ENCODE measurements at regions not wholly inside any gene's neighbourhood (a gene's known extent, or its start where the extent isn't known, plus 50 kb on each side); places are given as distances from the start of the nearest gene placed in this dataset.

- no peak for TF ChIP-seq CTCF (IDR thresholded peaks at IDR 0.05)
These were observed 61.0 kb downstream of the GTPBP8 start for GRCh38 chr3:113051787-113052186.

DNA sequence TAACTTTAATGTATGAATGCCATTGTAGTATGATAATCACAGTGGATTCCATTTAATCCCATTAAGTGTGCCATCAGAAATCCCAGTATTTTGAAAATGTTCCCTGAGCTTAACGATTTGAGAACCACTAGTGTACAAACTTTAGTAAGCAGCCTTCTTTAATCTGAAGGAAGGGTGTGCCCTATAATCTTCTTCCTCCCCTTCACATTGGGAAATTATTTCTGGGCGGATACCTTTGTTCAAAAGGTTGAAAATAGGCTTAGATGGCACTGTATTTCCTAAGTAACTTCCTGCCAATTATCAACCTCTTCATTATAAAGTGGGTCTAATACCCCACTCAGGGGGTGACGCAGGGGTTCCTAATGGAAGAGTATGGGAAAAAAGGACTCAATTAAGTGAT lies 62.4 kb downstream of the GTPBP8 start:
- no peak for TF ChIP-seq CTCF (IDR thresholded peaks at IDR 0.05)

DNA sequence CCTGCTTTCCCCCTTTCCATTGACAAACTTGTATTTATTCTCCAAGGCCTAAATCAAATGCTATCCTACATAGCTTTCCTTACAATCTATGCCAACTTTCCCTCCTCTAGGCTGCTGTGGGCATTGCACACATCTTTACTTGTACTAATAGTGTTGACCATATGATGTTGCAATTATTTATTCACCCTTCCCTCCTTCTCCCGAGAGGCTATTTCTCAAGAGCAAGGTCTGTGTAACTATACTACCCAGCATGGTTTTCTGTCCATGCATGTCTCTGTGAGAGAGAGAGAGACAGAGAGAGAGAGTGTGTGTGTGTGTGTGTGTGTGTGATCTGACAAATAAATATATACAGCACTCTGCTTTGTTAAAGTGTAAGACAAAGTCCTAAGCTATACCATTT lies 63.8 kb downstream of the GTPBP8 start:
- TF ChIP-seq CTCF (IDR thresholded peaks at IDR 0.05) = no peak

DNA sequence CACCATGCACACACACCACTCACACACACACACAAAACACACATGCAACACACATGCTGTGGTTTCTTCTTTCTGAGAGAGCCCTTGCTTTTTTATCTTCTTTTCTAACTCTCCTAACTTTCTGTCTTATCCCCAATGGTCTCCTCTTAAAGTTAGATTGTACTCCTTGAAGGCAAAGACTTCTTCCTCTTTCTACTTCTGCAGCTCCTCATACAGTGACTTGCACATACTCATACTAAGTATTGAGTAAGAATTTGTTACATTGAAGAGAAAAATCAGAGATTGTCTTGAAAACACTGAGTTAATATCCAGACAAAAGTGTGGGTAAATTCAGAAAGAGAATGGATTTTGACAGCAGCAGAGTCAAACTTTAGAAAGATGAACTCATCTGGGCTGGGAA lies 64.4 kb downstream of the GTPBP8 start:
- TF ChIP-seq CTCF (IDR thresholded peaks at IDR 0.05) = no peak

DNA sequence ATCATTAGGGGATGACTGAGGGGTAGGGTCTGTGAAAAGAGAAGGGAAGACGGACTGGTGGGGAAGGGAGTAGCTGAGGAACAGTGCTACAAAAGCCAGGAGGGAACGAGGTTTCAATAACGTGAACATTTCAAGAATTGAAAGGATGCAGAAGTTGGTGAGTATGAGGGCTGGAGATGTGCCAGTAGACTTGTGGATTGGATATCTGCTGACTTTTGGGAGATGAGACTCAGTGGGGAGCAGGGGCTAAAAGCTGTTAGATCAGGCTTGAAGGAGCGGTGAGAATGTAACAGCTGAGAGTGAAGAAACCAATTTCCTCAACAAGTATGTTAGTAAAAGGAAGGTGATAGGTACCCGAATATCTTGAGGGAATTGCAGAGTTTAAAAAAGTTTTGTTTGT lies 65.2 kb downstream of the GTPBP8 start:
- TF ChIP-seq CTCF (IDR thresholded peaks at IDR 0.05) = no peak

- no peak for TF ChIP-seq CTCF (IDR thresholded peaks at IDR 0.05)
These were observed 66.3 kb downstream of the GTPBP8 start for GRCh38 chr3:113057117-113057516.

GRCh38 chr3:113058188-113058587 lies 67.4 kb downstream of the GTPBP8 start:
- no peak for TF ChIP-seq CTCF (IDR thresholded peaks at IDR 0.05)

- TF ChIP-seq CTCF (IDR thresholded peaks at IDR 0.05) = no peak
These were observed 71.9 kb downstream of the GTPBP8 start for GRCh38 chr3:113062705-113063104.

Measured in LNCAP (cell line).